K562 (cell line): ENCODE measurements at regions not wholly inside any gene's neighbourhood (a gene's known extent, or its start where the extent isn't known, plus 50 kb on each side); places are given as distances from the start of the nearest gene placed in this dataset.

Source experiments
- ATAC-seq: fragments of 200-7000 bp; cut with Tn5 transposase; 3 replicates; pipeline ENCODE4 v1.9.1; 2020; ENCODE audit warnings: moderate library complexity
- BruUV-seq: library from RNA; stranded (reverse); fragments of 400-500 nt; replicated peaks from 2 replicates; lab custom pipeline; 2021; lab: Mats Ljungman, UMichigan
- CTCF ChIA-PET: fragments of 300-600 bp; formaldehyde crosslinking; extraction: SDS; loops from one replicate; lab custom pipeline; 2021; ENCODE audit warnings: low intra/inter-chr PET ratio; lab: Yijun Ruan, JAX
- POLR2A ChIA-PET: fragments of 300-600, 350-650 bp; sonication (Branson Sonifier 250); formaldehyde crosslinking; extraction: SDS; loops from one replicate; lab custom pipeline; 2021; ENCODE audit warnings: antibody characterized with exemption, inconsistent platforms; lab: Yijun Ruan, JAX
- DNase-seq, 4 experiments: peaks; one replicate each; pipeline versions ENCODE4 v3.0.0 to v3.0.0-alpha.2; 2011 to 2018; ENCODE audit warnings: low spot score in 3 of 4, mixed read lengths in 3 of 4; ENCODE audit errors: extremely low read depth in 1 of 4
- FAIRE-seq: peaks from 2 replicates; lab custom pipeline; 2011; peaks lifted over from hg19 to GRCh38; lab: Jason Lieb, UNC
- H2AFZ ChIP-seq: 2 replicates; pipeline ENCODE4 v1.6.0; 2011; ENCODE audit warnings: low read depth, low read length, control low read depth, inconsistent platforms
- H3K27ac ChIP-seq: fragments of 200-600 bp; 3 replicates; pipeline ENCODE4 v1.8.0; 2011; ENCODE audit warnings: low read depth, mild to moderate bottlenecking, control low read depth, inconsistent platforms, low read length, moderate library complexity, mixed read lengths; ENCODE audit errors: extremely low read depth
- H3K27me3 ChIP-seq, 2 experiments: fragments of 300-600 bp in 1 of 2; 2 replicates in 1 of 2; 3 replicates in 1 of 2; pipeline versions ENCODE4 v1.6.0 to v1.8.0; 2011; ENCODE audit warnings: inconsistent platforms in 2 of 2, low read length in 2 of 2, mild to moderate bottlenecking in 1 of 2, mixed read lengths in 1 of 2, moderate library complexity in 1 of 2; ENCODE audit not compliant: control insufficient read depth in 2 of 2, insufficient read depth in 2 of 2
- H3K36me3 ChIP-seq: fragments of 300-600 bp; 3 replicates; pipeline ENCODE4 v1.8.0; 2011; ENCODE audit warnings: mild to moderate bottlenecking, low read length, inconsistent platforms; ENCODE audit not compliant: control insufficient read depth, insufficient read depth
- H3K4me1 ChIP-seq, 2 experiments: fragments of 200-600 bp in 1 of 2; replicated peaks in 1 of 2; 2 replicates in 1 of 2; 3 replicates in 1 of 2; pipeline versions ENCODE4 v1.5.1 to v1.8.0; 2011; ENCODE audit warnings: inconsistent platforms in 2 of 2, low read length in 2 of 2, mild to moderate bottlenecking in 1 of 2, mixed read lengths in 1 of 2, moderate library complexity in 1 of 2; ENCODE audit not compliant: control insufficient read depth in 2 of 2, insufficient read depth in 2 of 2
- H3K4me2 ChIP-seq: 2 replicates; pipeline ENCODE4 v1.6.1; 2011; ENCODE audit warnings: low read length, control low read depth, inconsistent platforms, mixed read lengths; ENCODE audit not compliant: insufficient read depth
- H3K4me3 ChIP-seq: fragments of 200-600 bp; sonication (generic), shearing (Covaris generic); 2 replicates; pipeline ENCODE4 v1.5.1; 2016; ENCODE audit warnings: control low read depth, inconsistent platforms
- H3K79me2 ChIP-seq: fragments of 200-600 bp; 3 replicates; pipeline ENCODE4 v1.8.0; 2011; ENCODE audit warnings: low read length, inconsistent platforms; ENCODE audit not compliant: control insufficient read depth, insufficient read depth
- H3K9ac ChIP-seq, 2 experiments: 2 replicates each; pipeline versions ENCODE4 v1.6.0 to v1.6.1; 2011; ENCODE audit warnings: low read depth in 2 of 2, low read length in 2 of 2, control low read depth in 1 of 2, inconsistent platforms in 1 of 2, mild to moderate bottlenecking in 1 of 2, mixed read lengths in 1 of 2; ENCODE audit not compliant: insufficient read depth in 1 of 2
- H3K9me1 ChIP-seq: one replicate; pipeline ENCODE4 v1.6.0; 2011; ENCODE audit warnings: inconsistent platforms, mild to moderate bottlenecking, low read length, moderate library complexity; ENCODE audit not compliant: control insufficient read depth, insufficient read depth
- H3K9me3 ChIP-seq: replicated peaks from 2 replicates; pipeline ENCODE4 v1.5.1; 2011; ENCODE audit warnings: low read depth, low read length, inconsistent platforms; ENCODE audit not compliant: control insufficient read depth, insufficient read depth
- H4K20me1 ChIP-seq: replicated peaks from 2 replicates; pipeline ENCODE4 v1.6.1; 2011; ENCODE audit warnings: low read length, inconsistent platforms, mixed read lengths; ENCODE audit not compliant: control insufficient read depth, insufficient read depth
- DIDO1 ChIP-seq: fragments of 450-650 bp; IDR thresholded peaks from 2 replicates; pipeline ENCODE4 v1.6.1; 2016; ENCODE audit warnings: low read depth, missing biosample characterization, missing genetic modification characterization
- ETS2 ChIP-seq: IDR thresholded peaks from 2 replicates; pipeline ENCODE4 v1.6.1; 2016; ENCODE audit warnings: borderline replicate concordance, missing genetic modification characterization, mild to moderate bottlenecking, moderate library complexity, missing compliant biosample characterization; ENCODE audit not compliant: poor library complexity, severe bottlenecking
- ZBTB26 ChIP-seq: fragments of 450-650 bp; formaldehyde crosslinking; IDR thresholded peaks from 2 replicates; pipeline ENCODE4 v1.4.0; 2022; ENCODE audit warnings: missing genetic modification characterization
- ZNF436 ChIP-seq: fragments of 250-450, 450-650 bp; sonication (Bioruptor Pico); formaldehyde crosslinking; IDR thresholded peaks from 2 replicates; pipeline ENCODE4 v1.7.0; 2020; ENCODE audit warnings: mild to moderate bottlenecking
- WGBS: fragments of 100-300 bp; shearing (Covaris generic); methylation state at CpG from one replicate; pipeline ENCODE4 v1.1.6; 2016; ENCODE audit warnings: low coverage, mixed read lengths; ENCODE audit not compliant: insufficient coverage; ENCODE audit errors: missing lambda C conversion rate; 5-methylcytosine and 5-hydroxymethylcytosine counted together
- in situ Hi-C: fragments of 300-500 bp; cut with MboI; formaldehyde crosslinking; loops from 4 replicates; pipeline ENCODE4 v1.15.0; 2018; ENCODE audit warnings: inconsistent platforms, mixed read lengths
- intact Hi-C: fragments of 100-400 bp; cut with micrococcal nuclease; formaldehyde crosslinking; loops from 2 replicates; pipeline ENCODE4 v1.14.2; 2022
- TF ChIP-seq, protein P1 (sequence below), 2 experiments: fragments of 450-650 bp; formaldehyde crosslinking in 1 of 2; IDR thresholded peaks; 2 replicates each; pipeline versions ENCODE4 v1.4.0 to v1.6.1; 2014 to 2020; ENCODE audit warnings: mild to moderate bottlenecking in 2 of 2, borderline replicate concordance in 1 of 2, low read depth in 1 of 2
- TF ChIP-seq, protein P2 (sequence below), 3 experiments: fragments of 200-800 bp in 1 of 3; sonication (Bioruptor generic) in 1 of 3; sonication (generic) in 1 of 3; formaldehyde crosslinking in 1 of 3; IDR thresholded peaks; 2 replicates each; pipeline versions ENCODE4 v1.6.1 to v1.8.0; 2016 to 2022; ENCODE audit warnings: mild to moderate bottlenecking in 2 of 3, missing compliant biosample characterization in 2 of 3, missing genetic modification characterization in 2 of 3, missing genetic modification reagents in 1 of 3
- TF ChIP-seq, protein P3 (sequence below), 2 experiments: fragments of 150-350 bp in 1 of 2; IDR thresholded peaks; 2 replicates each; pipeline ENCODE4 v1.6.1; 2012 to 2016; ENCODE audit warnings: low read depth in 2 of 2, low read length in 2 of 2, mild to moderate bottlenecking in 1 of 2, moderate library complexity in 1 of 2

- 0% methylated on average over 1 of the region's 1 CpG for WGBS
- ChIA-PET POLR2A (no interaction called here), CTCF (interaction anchor here (0.6 kb wide), 1 partner anchor 546 kb away, joined by 3 read pairs; no protein-coding TSS in a partner anchor)
- Histone ChIP-seq H3K9me3 (no peaks in the 10 kb centered on the region; the same call in 1 of the 2 replicates), H3K27me3 (no peaks in the 10 kb centered on the region), H3K9ac (no peak overlapping the region), H3K79me2 (no peaks in the 10 kb centered on the region), H3K36me3 (no peaks in the 10 kb centered on the region), H3K4me3 (no peak overlapping the region), H3K9me1 (no peaks in the 10 kb centered on the region), H3K4me2 (no peak overlapping the region), H4K20me1 (no peaks in the 10 kb centered on the region), H3K27ac (no peak overlapping the region), H3K4me1 (no peaks in the 10 kb centered on the region), H2AFZ (no peak overlapping the region)
- intact Hi-C loops = no loop called here
- FAIRE-seq (no peak), ATAC-seq (no peak), DNase-seq (no peak)
- in situ Hi-C loops = no loop called here
- no TSS peak for BruUV-seq
- TF ChIP-seq DIDO1 (no peak), ZBTB26 (no peak), ETS2 (no peak), ZNF436 (CRISPR knock-in tag) (no peak)
- TF ChIP-seq, protein P1, sequence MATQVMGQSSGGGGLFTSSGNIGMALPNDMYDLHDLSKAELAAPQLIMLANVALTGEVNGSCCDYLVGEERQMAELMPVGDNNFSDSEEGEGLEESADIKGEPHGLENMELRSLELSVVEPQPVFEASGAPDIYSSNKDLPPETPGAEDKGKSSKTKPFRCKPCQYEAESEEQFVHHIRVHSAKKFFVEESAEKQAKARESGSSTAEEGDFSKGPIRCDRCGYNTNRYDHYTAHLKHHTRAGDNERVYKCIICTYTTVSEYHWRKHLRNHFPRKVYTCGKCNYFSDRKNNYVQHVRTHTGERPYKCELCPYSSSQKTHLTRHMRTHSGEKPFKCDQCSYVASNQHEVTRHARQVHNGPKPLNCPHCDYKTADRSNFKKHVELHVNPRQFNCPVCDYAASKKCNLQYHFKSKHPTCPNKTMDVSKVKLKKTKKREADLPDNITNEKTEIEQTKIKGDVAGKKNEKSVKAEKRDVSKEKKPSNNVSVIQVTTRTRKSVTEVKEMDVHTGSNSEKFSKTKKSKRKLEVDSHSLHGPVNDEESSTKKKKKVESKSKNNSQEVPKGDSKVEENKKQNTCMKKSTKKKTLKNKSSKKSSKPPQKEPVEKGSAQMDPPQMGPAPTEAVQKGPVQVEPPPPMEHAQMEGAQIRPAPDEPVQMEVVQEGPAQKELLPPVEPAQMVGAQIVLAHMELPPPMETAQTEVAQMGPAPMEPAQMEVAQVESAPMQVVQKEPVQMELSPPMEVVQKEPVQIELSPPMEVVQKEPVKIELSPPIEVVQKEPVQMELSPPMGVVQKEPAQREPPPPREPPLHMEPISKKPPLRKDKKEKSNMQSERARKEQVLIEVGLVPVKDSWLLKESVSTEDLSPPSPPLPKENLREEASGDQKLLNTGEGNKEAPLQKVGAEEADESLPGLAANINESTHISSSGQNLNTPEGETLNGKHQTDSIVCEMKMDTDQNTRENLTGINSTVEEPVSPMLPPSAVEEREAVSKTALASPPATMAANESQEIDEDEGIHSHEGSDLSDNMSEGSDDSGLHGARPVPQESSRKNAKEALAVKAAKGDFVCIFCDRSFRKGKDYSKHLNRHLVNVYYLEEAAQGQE (IDR thresholded peaks at IDR 0.05; ENCODE audit: borderline replicate concordance) = no peak
- TF ChIP-seq, protein P1 (CRISPR knock-in tag; IDR thresholded peaks at IDR 0.05; ENCODE audit: low read depth) = no peak
- TF ChIP-seq, protein P2, sequence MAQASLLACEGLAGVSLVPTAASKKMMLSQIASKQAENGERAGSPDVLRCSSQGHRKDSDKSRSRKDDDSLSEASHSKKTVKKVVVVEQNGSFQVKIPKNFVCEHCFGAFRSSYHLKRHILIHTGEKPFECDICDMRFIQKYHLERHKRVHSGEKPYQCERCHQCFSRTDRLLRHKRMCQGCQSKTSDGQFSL (CRISPR knock-in tag; IDR thresholded peaks at IDR 0.05) = no peak
- TF ChIP-seq, protein P2 (tag; IDR thresholded peaks at IDR 0.05) = no peak
- TF ChIP-seq, protein P3, sequence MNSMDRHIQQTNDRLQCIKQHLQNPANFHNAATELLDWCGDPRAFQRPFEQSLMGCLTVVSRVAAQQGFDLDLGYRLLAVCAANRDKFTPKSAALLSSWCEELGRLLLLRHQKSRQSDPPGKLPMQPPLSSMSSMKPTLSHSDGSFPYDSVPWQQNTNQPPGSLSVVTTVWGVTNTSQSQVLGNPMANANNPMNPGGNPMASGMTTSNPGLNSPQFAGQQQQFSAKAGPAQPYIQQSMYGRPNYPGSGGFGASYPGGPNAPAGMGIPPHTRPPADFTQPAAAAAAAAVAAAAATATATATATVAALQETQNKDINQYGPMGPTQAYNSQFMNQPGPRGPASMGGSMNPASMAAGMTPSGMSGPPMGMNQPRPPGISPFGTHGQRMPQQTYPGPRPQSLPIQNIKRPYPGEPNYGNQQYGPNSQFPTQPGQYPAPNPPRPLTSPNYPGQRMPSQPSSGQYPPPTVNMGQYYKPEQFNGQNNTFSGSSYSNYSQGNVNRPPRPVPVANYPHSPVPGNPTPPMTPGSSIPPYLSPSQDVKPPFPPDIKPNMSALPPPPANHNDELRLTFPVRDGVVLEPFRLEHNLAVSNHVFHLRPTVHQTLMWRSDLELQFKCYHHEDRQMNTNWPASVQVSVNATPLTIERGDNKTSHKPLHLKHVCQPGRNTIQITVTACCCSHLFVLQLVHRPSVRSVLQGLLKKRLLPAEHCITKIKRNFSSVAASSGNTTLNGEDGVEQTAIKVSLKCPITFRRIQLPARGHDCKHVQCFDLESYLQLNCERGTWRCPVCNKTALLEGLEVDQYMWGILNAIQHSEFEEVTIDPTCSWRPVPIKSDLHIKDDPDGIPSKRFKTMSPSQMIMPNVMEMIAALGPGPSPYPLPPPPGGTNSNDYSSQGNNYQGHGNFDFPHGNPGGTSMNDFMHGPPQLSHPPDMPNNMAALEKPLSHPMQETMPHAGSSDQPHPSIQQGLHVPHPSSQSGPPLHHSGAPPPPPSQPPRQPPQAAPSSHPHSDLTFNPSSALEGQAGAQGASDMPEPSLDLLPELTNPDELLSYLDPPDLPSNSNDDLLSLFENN (IDR thresholded peaks at IDR 0.05; ENCODE audit: low read depth in 2 of 2, low read length in 2 of 2) = no peak
Observed at GRCh38 chr6:8683204-8683603, 247.9 kb upstream of the SLC35B3 start.
